ENCODE measurements at regions not wholly inside any gene's neighbourhood (a gene's known extent, or its start where the extent isn't known, plus 50 kb on each side); places are given as distances from the start of the nearest gene placed in this dataset.

DNA sequence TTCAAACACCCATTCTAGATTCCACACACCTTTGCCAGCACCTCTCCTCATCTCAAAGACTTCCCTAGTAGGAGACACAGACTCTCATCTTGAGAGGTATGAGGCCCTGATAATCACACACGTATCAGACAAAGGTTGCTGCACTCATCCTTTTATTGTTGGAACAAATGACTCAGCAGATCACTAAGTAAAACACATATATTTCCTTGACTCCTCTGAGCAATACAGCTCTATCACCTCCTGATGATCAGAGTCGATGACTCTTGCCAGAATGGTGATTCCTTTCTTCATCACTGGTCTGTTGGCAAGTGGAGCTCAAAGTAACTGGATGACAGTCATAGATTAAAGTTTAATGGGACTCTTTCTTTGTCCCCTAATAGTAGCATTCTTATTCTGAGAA, 1049.2 kb upstream of the ZEB2 start:
- Mint-ChIP-seq H3K9me3 (peaks cover 3% of the 10 kb centered on the region), H3K4me1 (peaks cover 5% of the 10 kb centered on the region), H3K36me3 (ENCODE audit: low read depth) (no peaks in the 10 kb centered on the region), H3K27ac (no peak overlapping the region), H3K4me3 (no peak overlapping the region), H3K27me3 (ENCODE audit: low read depth) (no peaks in the 10 kb centered on the region)
- TF ChIP-seq, protein P1, sequence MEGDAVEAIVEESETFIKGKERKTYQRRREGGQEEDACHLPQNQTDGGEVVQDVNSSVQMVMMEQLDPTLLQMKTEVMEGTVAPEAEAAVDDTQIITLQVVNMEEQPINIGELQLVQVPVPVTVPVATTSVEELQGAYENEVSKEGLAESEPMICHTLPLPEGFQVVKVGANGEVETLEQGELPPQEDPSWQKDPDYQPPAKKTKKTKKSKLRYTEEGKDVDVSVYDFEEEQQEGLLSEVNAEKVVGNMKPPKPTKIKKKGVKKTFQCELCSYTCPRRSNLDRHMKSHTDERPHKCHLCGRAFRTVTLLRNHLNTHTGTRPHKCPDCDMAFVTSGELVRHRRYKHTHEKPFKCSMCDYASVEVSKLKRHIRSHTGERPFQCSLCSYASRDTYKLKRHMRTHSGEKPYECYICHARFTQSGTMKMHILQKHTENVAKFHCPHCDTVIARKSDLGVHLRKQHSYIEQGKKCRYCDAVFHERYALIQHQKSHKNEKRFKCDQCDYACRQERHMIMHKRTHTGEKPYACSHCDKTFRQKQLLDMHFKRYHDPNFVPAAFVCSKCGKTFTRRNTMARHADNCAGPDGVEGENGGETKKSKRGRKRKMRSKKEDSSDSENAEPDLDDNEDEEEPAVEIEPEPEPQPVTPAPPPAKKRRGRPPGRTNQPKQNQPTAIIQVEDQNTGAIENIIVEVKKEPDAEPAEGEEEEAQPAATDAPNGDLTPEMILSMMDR (IDR thresholded peaks at IDR 0.05; ENCODE audit: unreplicated experiment in 3 of 3) = no peak

DNA sequence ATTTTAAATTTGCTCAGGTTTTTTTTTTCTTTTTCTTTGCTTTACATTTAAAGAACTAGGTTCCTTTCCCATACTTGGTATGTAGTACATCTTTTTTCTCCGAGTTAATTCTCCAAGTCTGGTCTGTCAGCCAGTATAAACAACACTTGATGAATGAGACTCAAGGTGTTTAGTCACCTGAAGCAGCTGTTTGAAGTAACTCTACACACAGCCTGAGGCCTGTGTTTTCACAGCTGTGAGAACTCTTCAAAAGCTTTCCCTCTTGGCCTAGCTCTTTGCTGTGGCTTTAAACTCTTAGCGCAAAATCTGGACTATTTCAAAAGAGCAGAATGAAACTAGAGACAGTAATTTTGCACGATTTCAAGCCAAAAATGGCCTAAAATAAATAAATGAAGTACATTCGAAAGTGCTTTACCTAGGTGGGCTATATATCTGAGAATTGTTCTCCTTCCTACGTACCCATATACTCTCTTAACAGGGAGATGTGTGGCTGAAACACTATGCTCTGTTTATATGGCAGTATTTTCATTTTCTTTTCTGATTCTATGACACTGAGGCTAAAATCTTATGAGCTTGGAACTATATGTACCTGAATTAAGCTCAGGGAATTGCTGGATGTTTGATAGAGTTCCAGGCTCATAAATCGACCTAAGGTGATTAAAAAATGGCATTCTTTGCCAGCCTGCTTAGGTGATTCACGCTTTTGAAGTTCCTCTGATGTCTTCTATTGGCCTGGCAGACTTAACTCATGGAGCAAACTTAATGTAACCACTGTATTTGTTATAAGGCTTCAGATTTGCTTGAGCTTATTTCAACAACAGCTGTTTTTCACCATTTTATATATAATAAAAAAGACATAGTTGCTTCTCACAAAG, 1044.1 kb upstream of the ZEB2 start:
- no peak overlapping the region for H3K4me3 Mint-ChIP-seq
- no peaks in the 10 kb centered on the region for H3K36me3 Mint-ChIP-seq (ENCODE audit: low read depth)
- no peaks in the 10 kb centered on the region for H3K9me3 Mint-ChIP-seq
- H3K4me1 Mint-ChIP-seq = peaks cover 28% of the 10 kb centered on the region
- H3K27me3 Mint-ChIP-seq (ENCODE audit: low read depth) = no peaks in the 10 kb centered on the region
- TF ChIP-seq, protein P1 (IDR thresholded peaks at IDR 0.05; ENCODE audit: unreplicated experiment in 3 of 3) = no peak
- peak overlapping the region; percentile 61 to 83 (median 79) for H3K27ac Mint-ChIP-seq

GRCh38 chr2:145561152-145561551, 1041.2 kb upstream of the ZEB2 start:
- Mint-ChIP-seq H3K9me3 (no peaks in the 10 kb centered on the region), H3K4me1 (peaks cover 28% of the 10 kb centered on the region), H3K36me3 (ENCODE audit: low read depth) (no peaks in the 10 kb centered on the region), H3K27ac (no peak overlapping the region), H3K4me3 (no peak overlapping the region), H3K27me3 (ENCODE audit: low read depth) (peaks cover 2% of the 10 kb centered on the region)
- TF ChIP-seq, protein P1 (IDR thresholded peaks at IDR 0.05; ENCODE audit: unreplicated experiment in 3 of 3) = no peak

GRCh38 chr2:145558617-145559350, 1038.9 kb upstream of the ZEB2 start:
- Mint-ChIP-seq H3K36me3 (ENCODE audit: low read depth) (no peaks in the 10 kb centered on the region), H3K4me3 (no peak overlapping the region), H3K27ac (no peak overlapping the region), H3K4me1 (peaks cover 20% of the 10 kb centered on the region), H3K27me3 (ENCODE audit: low read depth) (peaks cover 4% of the 10 kb centered on the region), H3K9me3 (no peaks in the 10 kb centered on the region)
- TF ChIP-seq, protein P1 (IDR thresholded peaks at IDR 0.05; ENCODE audit: unreplicated experiment in 3 of 3) = no peak

DNA sequence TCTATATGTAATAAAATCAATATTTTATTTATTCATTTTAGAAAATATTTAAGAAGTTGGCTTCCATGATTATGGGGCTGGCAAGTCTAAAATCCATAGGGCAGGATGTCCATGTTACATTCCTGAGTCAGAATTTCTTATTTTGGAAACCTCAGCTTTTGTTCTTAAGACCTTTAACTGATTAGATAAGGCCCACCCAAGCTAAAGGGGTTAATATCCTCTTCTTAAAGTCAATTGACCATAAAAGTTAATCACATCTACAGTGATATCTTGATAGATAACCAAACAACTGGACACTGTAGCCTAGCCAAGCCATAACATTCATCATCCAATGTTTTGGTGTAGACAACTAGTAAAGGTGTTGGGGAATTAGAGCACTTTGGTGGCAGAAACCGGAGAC, 1035.4 kb upstream of the ZEB2 start:
- H3K4me3 Mint-ChIP-seq = no peak overlapping the region
- H3K9me3 Mint-ChIP-seq = no peaks in the 10 kb centered on the region
- H3K27ac Mint-ChIP-seq = no peak overlapping the region
- H3K4me1 Mint-ChIP-seq = peaks cover 4% of the 10 kb centered on the region
- TF ChIP-seq, protein P1 (IDR thresholded peaks at IDR 0.05; ENCODE audit: unreplicated experiment in 3 of 3) = no peak
- peaks cover 4% of the 10 kb centered on the region for H3K27me3 Mint-ChIP-seq (ENCODE audit: low read depth)
- no peaks in the 10 kb centered on the region for H3K36me3 Mint-ChIP-seq (ENCODE audit: low read depth)
